ENCODE measurements at regions not wholly inside any gene's neighbourhood (a gene's known extent, or its start where the extent isn't known, plus 50 kb on each side); places are given as distances from the start of the nearest gene placed in this dataset.

- TF ChIP-seq GTF2F1 (IDR thresholded peaks at IDR 0.05; ENCODE audit: borderline replicate concordance, low read depth, low read length) (no peak), MAX (IDR thresholded peaks at IDR 0.05) (no peak), SRF (IDR thresholded peaks at IDR 0.05; ENCODE audit: low read depth, low read length) (no peak)
Observed at GRCh38 chr15:29466292-29466691, 196.7 kb upstream of the NSMCE3 start (continued).

All from H1 (cell line).